Loucy (cell line): ENCODE measurements at regions not wholly inside any gene's neighbourhood (a gene's known extent, or its start where the extent isn't known, plus 50 kb on each side); places are given as distances from the start of the nearest gene placed in this dataset.

ENCODE experiments used
- CTCF ChIP-seq: fragments of 200-600 bp; sonication (generic); conservative IDR thresholded peaks from 2 replicates; pipeline ENCODE4 v1.5.1; 2014; ENCODE audit warnings: mild to moderate bottlenecking, antibody characterized with exemption, low read length
- EZH2phosphoT487 ChIP-seq: fragments of 200-600 bp; IDR thresholded peaks from 2 replicates; pipeline ENCODE4 v1.6.1; 2018; ENCODE audit warnings: antibody characterized with exemption, mild to moderate bottlenecking, moderate library complexity, borderline replicate concordance

- TF ChIP-seq CTCF (no peak), EZH2phosphoT487 (no peak)
Measured at GRCh38 chr14:36424478-36425102, 95.4 kb downstream of the NKX2-1 start.
